ENCODE measurements at regions not wholly inside any gene's neighbourhood (a gene's known extent, or its start where the extent isn't known, plus 50 kb on each side); places are given as distances from the start of the nearest gene placed in this dataset.

DNA sequence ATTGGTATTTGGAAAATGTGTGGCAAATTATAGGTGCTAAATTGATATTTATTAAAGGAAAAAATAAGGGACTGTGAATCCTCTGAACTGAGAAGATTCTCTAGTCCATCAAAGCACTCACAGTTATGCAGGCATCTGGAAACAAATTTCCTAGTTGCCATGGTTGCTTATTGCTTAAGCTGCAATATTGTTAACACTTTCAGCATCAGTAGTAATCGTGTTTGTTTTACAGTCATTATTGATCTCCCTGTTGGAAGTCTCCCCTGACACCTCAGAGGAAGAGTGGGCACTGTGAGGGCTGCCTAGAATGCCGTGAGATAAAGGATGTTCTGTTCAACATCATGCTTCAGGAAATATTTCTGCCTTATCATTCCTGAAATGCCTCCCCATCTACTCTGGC is 2004.3 kb upstream of the ADGRL3 start:
- H2AFZ ChIP-seq (ENCODE audit: low read length) = no peak overlapping the region
- H3F3A ChIP-seq (ENCODE audit: low read depth) = no peaks in the 10 kb centered on the region
- H3K27me3 ChIP-seq (ENCODE audit: insufficient read depth, low read length, poor library complexity, severe bottlenecking) = no peaks in the 10 kb centered on the region
- H3K4me1 ChIP-seq (ENCODE audit: insufficient read depth, low read length, poor library complexity, severe bottlenecking) = no peaks in the 10 kb centered on the region
- H3K9me3 ChIP-seq (ENCODE audit: insufficient read depth, low read depth, low read length) = no peaks in the 10 kb centered on the region
- H3K4me2 ChIP-seq (ENCODE audit: low read depth, low read length, poor library complexity, severe bottlenecking) = no peak overlapping the region
- H3K79me2 ChIP-seq (ENCODE audit: insufficient read depth, low read length) = no peaks in the 10 kb centered on the region
- H3K4me3 ChIP-seq (ENCODE audit: low read length, poor library complexity, severe bottlenecking) = no peak overlapping the region
- TF ChIP-seq, protein P1, sequence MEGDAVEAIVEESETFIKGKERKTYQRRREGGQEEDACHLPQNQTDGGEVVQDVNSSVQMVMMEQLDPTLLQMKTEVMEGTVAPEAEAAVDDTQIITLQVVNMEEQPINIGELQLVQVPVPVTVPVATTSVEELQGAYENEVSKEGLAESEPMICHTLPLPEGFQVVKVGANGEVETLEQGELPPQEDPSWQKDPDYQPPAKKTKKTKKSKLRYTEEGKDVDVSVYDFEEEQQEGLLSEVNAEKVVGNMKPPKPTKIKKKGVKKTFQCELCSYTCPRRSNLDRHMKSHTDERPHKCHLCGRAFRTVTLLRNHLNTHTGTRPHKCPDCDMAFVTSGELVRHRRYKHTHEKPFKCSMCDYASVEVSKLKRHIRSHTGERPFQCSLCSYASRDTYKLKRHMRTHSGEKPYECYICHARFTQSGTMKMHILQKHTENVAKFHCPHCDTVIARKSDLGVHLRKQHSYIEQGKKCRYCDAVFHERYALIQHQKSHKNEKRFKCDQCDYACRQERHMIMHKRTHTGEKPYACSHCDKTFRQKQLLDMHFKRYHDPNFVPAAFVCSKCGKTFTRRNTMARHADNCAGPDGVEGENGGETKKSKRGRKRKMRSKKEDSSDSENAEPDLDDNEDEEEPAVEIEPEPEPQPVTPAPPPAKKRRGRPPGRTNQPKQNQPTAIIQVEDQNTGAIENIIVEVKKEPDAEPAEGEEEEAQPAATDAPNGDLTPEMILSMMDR (conservative IDR thresholded peaks at IDR 0.05; ENCODE audit: low read length) = no peak
- no peak for TF ChIP-seq EZH2phosphoT487 (IDR thresholded peaks at IDR 0.05; ENCODE audit: borderline replicate concordance)
- no peaks in the 10 kb centered on the region for H4K20me1 ChIP-seq (ENCODE audit: insufficient read depth, low read length, poor library complexity, severe bottlenecking)
- H3K9ac ChIP-seq (ENCODE audit: low read depth, low read length, poor library complexity, severe bottlenecking) = no peak overlapping the region
- H3K36me3 ChIP-seq (ENCODE audit: insufficient read depth, low read length) = no peaks in the 10 kb centered on the region
- no peaks in the 10 kb centered on the region for H3K9me2 ChIP-seq (replicated peaks; ENCODE audit: low read depth, low read length)

DNA sequence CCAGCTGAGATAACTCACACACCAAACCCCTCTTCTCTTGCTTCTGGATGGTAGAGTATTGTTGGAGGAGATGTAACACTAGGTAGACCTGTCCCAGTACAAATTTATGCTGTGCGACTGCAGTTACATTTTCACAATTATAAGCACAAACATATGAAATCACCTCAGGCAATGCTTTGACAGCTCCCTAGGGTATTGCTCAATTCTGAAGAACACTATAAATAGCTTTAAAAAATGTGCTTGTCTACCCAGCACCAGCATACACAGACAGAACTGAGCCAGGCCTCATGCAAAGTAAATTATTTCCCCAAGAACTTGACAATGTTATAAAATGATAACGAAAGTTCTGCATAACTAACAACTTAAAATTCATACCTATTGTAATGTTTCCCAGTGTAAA is 1999.1 kb upstream of the ADGRL3 start:
- H3K9me2 ChIP-seq (replicated peaks; ENCODE audit: low read depth, low read length) = no peaks in the 10 kb centered on the region
- H3F3A ChIP-seq (ENCODE audit: low read depth) = no peaks in the 10 kb centered on the region
- H4K20me1 ChIP-seq (ENCODE audit: insufficient read depth, low read length, poor library complexity, severe bottlenecking) = no peaks in the 10 kb centered on the region
- no peaks in the 10 kb centered on the region for H3K9me3 ChIP-seq (ENCODE audit: insufficient read depth, low read depth, low read length)
- H3K9ac ChIP-seq (ENCODE audit: low read depth, low read length, poor library complexity, severe bottlenecking) = no peak overlapping the region
- no peak overlapping the region for H2AFZ ChIP-seq (ENCODE audit: low read length)
- H3K4me2 ChIP-seq (ENCODE audit: low read depth, low read length, poor library complexity, severe bottlenecking) = no peak overlapping the region
- H3K4me1 ChIP-seq (ENCODE audit: insufficient read depth, low read length, poor library complexity, severe bottlenecking) = no peaks in the 10 kb centered on the region
- TF ChIP-seq, protein P1 (conservative IDR thresholded peaks at IDR 0.05; ENCODE audit: low read length) = no peak
- no peak for TF ChIP-seq EZH2phosphoT487 (IDR thresholded peaks at IDR 0.05; ENCODE audit: borderline replicate concordance)
- no peaks in the 10 kb centered on the region for H3K36me3 ChIP-seq (ENCODE audit: insufficient read depth, low read length)
- H3K79me2 ChIP-seq (ENCODE audit: insufficient read depth, low read length) = no peaks in the 10 kb centered on the region
- H3K4me3 ChIP-seq (ENCODE audit: low read length, poor library complexity, severe bottlenecking) = no peak overlapping the region
- H3K27me3 ChIP-seq (ENCODE audit: insufficient read depth, low read length, poor library complexity, severe bottlenecking) = no peaks in the 10 kb centered on the region

- H2AFZ ChIP-seq (ENCODE audit: low read length) = no peak overlapping the region
- no peaks in the 10 kb centered on the region for H3K36me3 ChIP-seq (ENCODE audit: insufficient read depth, low read length)
- no peaks in the 10 kb centered on the region for H3K79me2 ChIP-seq (ENCODE audit: insufficient read depth, low read length)
- no peak overlapping the region for H3K4me2 ChIP-seq (ENCODE audit: low read depth, low read length, poor library complexity, severe bottlenecking)
- no peaks in the 10 kb centered on the region for H3K27me3 ChIP-seq (ENCODE audit: insufficient read depth, low read length, poor library complexity, severe bottlenecking)
- no peak overlapping the region for H3K4me3 ChIP-seq (ENCODE audit: low read length, poor library complexity, severe bottlenecking)
- H3F3A ChIP-seq (ENCODE audit: low read depth) = no peaks in the 10 kb centered on the region
- no peaks in the 10 kb centered on the region for H3K9me2 ChIP-seq (replicated peaks; ENCODE audit: low read depth, low read length)
- no peaks in the 10 kb centered on the region for H3K9me3 ChIP-seq (ENCODE audit: insufficient read depth, low read depth, low read length)
- H3K4me1 ChIP-seq (ENCODE audit: insufficient read depth, low read length, poor library complexity, severe bottlenecking) = no peaks in the 10 kb centered on the region
- H3K9ac ChIP-seq (ENCODE audit: low read depth, low read length, poor library complexity, severe bottlenecking) = no peak overlapping the region
- no peaks in the 10 kb centered on the region for H4K20me1 ChIP-seq (ENCODE audit: insufficient read depth, low read length, poor library complexity, severe bottlenecking)
- no peak for TF ChIP-seq EZH2phosphoT487 (IDR thresholded peaks at IDR 0.05; ENCODE audit: borderline replicate concordance)
- TF ChIP-seq, protein P1 (conservative IDR thresholded peaks at IDR 0.05; ENCODE audit: low read length) = no peak
These were observed 1982.1 kb upstream of the ADGRL3 start for GRCh38 chr4:59217910-59218631.
